ENCODE measurements at regions not wholly inside any gene's neighbourhood (a gene's known extent, or its start where the extent isn't known, plus 50 kb on each side); places are given as distances from the start of the nearest gene placed in this dataset.

DNA sequence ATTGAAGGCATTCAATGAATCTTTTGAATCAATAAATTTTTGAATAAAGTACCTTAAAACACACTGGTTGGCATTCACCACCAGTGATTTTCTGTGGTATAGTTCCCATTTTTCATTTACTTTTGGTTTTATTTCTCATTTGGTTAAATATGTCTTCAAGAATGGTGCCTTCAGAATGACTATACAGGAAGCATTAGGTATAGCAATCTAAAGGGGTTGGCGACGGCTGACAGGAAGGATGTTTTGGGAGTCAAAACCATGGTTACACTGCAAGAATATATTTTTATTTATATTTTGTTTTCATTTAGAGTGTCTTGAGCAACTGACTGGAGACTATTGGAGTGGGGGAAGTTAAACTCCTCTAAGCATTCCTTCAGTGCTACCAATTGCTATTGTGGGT is 235.7 kb downstream of the HTR1A start:
- TF ChIP-seq PCBP1 (IDR thresholded peaks at IDR 0.05; ENCODE audit: low read depth, low read length, poor library complexity, severe bottlenecking) (no peak), POLR2A (conservative IDR thresholded peaks at IDR 0.05) (no peak), SIN3A (IDR thresholded peaks at IDR 0.05; ENCODE audit: borderline replicate concordance in 2 of 2, control insufficient read depth in 1 of 2, low read depth in 2 of 2, low read length in 2 of 2) (no peak), RB1 (IDR thresholded peaks at IDR 0.05; ENCODE audit: low read depth) (no peak), BMI1 (IDR thresholded peaks at IDR 0.05; ENCODE audit: low read length) (no peak)

Data from K562 (cell line).